Stimulated activated CD8-positive, alpha-beta memory T cell treated with anti-CD3 and anti-CD28 coated beads, Interleukin-15, amount 100 ng/mL, for 1 hour (primary cell): ENCODE measurements at regions not wholly inside any gene's neighbourhood (a gene's known extent, or its start where the extent isn't known, plus 50 kb on each side); places are given as distances from the start of the nearest gene placed in this dataset.
"Not testable (repeated sequence)": the region's sequence is repeated elsewhere in the genome, so short reads cannot be mapped to it uniquely, and the experiment has no call there.

Experiments used
- DNase-seq: peaks from one replicate; pipeline ENCODE4 v3.0.0-alpha.2; 2020; ENCODE audit warnings: low read depth

GRCh38 chr5:15021266-15022046 lies 149.9 kb upstream of the ANKH start:
- DNase-seq: no peak

- DNase-seq: no peak
Observed at GRCh38 chr5:15020736-15021135, 149.2 kb upstream of the ANKH start.

GRCh38 chr5:15014809-15015208 lies 143.2 kb upstream of the ANKH start:
- DNase-seq: no peak

GRCh38 chr5:15013654-15014463 lies 142.3 kb upstream of the ANKH start:
- DNase-seq: no peak

- no peak for DNase-seq
Observed at GRCh38 chr5:15012061-15012460, 140.5 kb upstream of the ANKH start.

GRCh38 chr5:15010936-15011335 lies 139.4 kb upstream of the ANKH start:
- no peak for DNase-seq

GRCh38 chr5:15009420-15009819 lies 137.8 kb upstream of the ANKH start:
- no peak for DNase-seq

GRCh38 chr5:15008921-15009320 lies 137.3 kb upstream of the ANKH start:
- DNase-seq: no peak

- DNase-seq: no peak
Observed at GRCh38 chr5:15008476-15008875, 136.9 kb upstream of the ANKH start.

- no peak for DNase-seq
Observed at GRCh38 chr5:15007646-15008045, 136.1 kb upstream of the ANKH start.

GRCh38 chr5:15004506-15004905 lies 132.9 kb upstream of the ANKH start:
- no peak for DNase-seq

GRCh38 chr5:15003511-15003920 lies 131.9 kb upstream of the ANKH start:
- no peak for DNase-seq

GRCh38 chr5:15002791-15003190 lies 131.2 kb upstream of the ANKH start:
- DNase-seq: no peak

- DNase-seq: no peak
Observed at GRCh38 chr5:15002173-15002572, 130.6 kb upstream of the ANKH start.

GRCh38 chr5:15001517-15001916 lies 129.9 kb upstream of the ANKH start:
- no peak for DNase-seq

GRCh38 chr5:14998491-14998890 lies 126.9 kb upstream of the ANKH start:
- DNase-seq: no peak

- DNase-seq: no peak
Observed at GRCh38 chr5:14996997-14997396, 125.4 kb upstream of the ANKH start.

GRCh38 chr5:14995229-14995628 lies 123.7 kb upstream of the ANKH start:
- no peak for DNase-seq

- DNase-seq: not testable (repeated sequence)
Observed at GRCh38 chr5:14993459-14994133, 122.0 kb upstream of the ANKH start.

GRCh38 chr5:14992751-14993458 lies 121.3 kb upstream of the ANKH start:
- DNase-seq: peak; percentile 20

- no peak for DNase-seq
Observed at GRCh38 chr5:14988223-14988622, 116.6 kb upstream of the ANKH start.

GRCh38 chr5:14986413-14986812 lies 114.8 kb upstream of the ANKH start:
- DNase-seq: no peak
